Natural killer cell (primary cell): ENCODE measurements at regions not wholly inside any gene's neighbourhood (a gene's known extent, or its start where the extent isn't known, plus 50 kb on each side); places are given as distances from the start of the nearest gene placed in this dataset.

Source experiments
- ATAC-seq, 3 donors: fragments of 150-1000 bp in 2 of 3; fragments of 200-7000 bp in 1 of 3; cut with Tn5 transposase; 1 replicate in 1 of 3; 2 replicates in 2 of 3; pipeline ENCODE4 v1.10.0; 2021; ENCODE audit warnings: mild to moderate bottlenecking in 2 of 3, moderate library complexity in 2 of 3
- DNase-seq, 2 donors: peaks; one replicate each; pipeline versions ENCODE4 v3.0.0 to v3.0.0-alpha.2; 2013 to 2021; ENCODE audit warnings: mixed read lengths in 1 of 2
- H3K27ac ChIP-seq: one replicate; pipeline ENCODE4 v1.5.1; 2013; ENCODE audit warnings: mild to moderate bottlenecking, low read length
- H3K27me3 ChIP-seq: one replicate; pipeline ENCODE4 v1.6.1; 2013; ENCODE audit warnings: low read length; ENCODE audit not compliant: control insufficient read depth, insufficient read depth
- H3K36me3 ChIP-seq: one replicate; pipeline ENCODE4 v1.6.1; 2013; ENCODE audit warnings: low read length; ENCODE audit not compliant: control insufficient read depth, insufficient read depth
- H3K4me1 ChIP-seq: one replicate; pipeline ENCODE4 v1.6.1; 2013; ENCODE audit warnings: low read length; ENCODE audit not compliant: control insufficient read depth, insufficient read depth
- H3K4me3 ChIP-seq: one replicate; pipeline ENCODE4 v1.5.1; 2013; ENCODE audit warnings: low read length
- H3K9me3 ChIP-seq: one replicate; pipeline ENCODE4 v1.6.1; 2013; ENCODE audit warnings: low read length; ENCODE audit not compliant: control insufficient read depth, insufficient read depth
- H3K27ac Mint-ChIP-seq, 2 donors: one replicate each; pipeline ENCODE4 v1.8.0; 2022; ENCODE audit warnings: mild to moderate bottlenecking in 2 of 2, mixed read lengths in 2 of 2, moderate library complexity in 1 of 2
- H3K27me3 Mint-ChIP-seq, 2 donors: one replicate each; pipeline ENCODE4 v1.8.0; 2022; ENCODE audit warnings: low read depth in 2 of 2, mixed read lengths in 2 of 2
- H3K36me3 Mint-ChIP-seq: one replicate; pipeline ENCODE4 v1.8.0; 2022; ENCODE audit warnings: mixed read lengths
- H3K4me1 Mint-ChIP-seq, 2 donors: one replicate each; pipeline ENCODE4 v1.8.0; 2022; ENCODE audit warnings: mixed read lengths in 2 of 2
- H3K4me3 Mint-ChIP-seq: one replicate; pipeline ENCODE4 v1.8.0; 2022; ENCODE audit warnings: mild to moderate bottlenecking, moderate library complexity, mixed read lengths
- H3K9me3 Mint-ChIP-seq, 2 donors: one replicate each; pipeline ENCODE4 v1.8.0; 2022; ENCODE audit warnings: mixed read lengths in 2 of 2
- WGBS: methylation state at CpG from one replicate; pipeline ENCODE4 v1.1.7; 2013; ENCODE audit warnings: missing lambda C conversion rate; ENCODE audit not compliant: insufficient coverage; 5-methylcytosine and 5-hydroxymethylcytosine counted together
- intact Hi-C: fragments of 100-400 bp; cut with micrococcal nuclease; formaldehyde crosslinking; loops from one replicate; pipeline ENCODE4 v1.14.2; 2022
- TF ChIP-seq, protein P1 (sequence below): fragments of 200-600 bp; IDR thresholded peaks from one replicate; pipeline ENCODE4 v1.8.0; 2022; ENCODE audit warnings: antibody characterized with exemption

DNA sequence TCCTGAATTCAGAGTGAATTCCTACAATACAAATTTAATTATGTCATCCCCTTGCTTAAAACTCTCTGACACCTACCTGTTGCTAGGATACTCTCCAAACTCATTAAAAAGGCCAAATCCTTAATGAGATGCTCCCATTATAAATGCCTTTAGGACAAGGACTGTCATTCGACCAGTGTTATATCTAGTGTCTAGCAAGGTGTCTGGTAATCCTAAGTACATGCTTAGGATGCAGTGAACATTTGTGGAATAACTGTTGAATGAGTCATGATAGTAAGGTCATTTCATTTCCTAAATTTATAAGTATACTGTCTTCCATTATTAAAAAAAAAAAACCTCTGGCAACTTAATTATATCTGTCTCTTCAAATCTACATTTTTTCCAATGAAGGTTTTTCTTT is 588.9 kb upstream of the NRXN1 start:
- Histone ChIP-seq H3K9me3 (peaks cover 3% of the 10 kb centered on the region), H3K36me3 (no peaks in the 10 kb centered on the region), H3K27me3 (no peaks in the 10 kb centered on the region), H3K4me1 (no peaks in the 10 kb centered on the region), H3K27ac (no peak overlapping the region), H3K4me3 (no peak overlapping the region)
- no peaks in the 10 kb centered on the region for H3K4me1 Mint-ChIP-seq
- H3K36me3 Mint-ChIP-seq: peaks cover 26% of the 10 kb centered on the region
- H3K27ac Mint-ChIP-seq: no peak overlapping the region
- H3K27me3 Mint-ChIP-seq: no peaks in the 10 kb centered on the region
- TF ChIP-seq, protein P1, sequence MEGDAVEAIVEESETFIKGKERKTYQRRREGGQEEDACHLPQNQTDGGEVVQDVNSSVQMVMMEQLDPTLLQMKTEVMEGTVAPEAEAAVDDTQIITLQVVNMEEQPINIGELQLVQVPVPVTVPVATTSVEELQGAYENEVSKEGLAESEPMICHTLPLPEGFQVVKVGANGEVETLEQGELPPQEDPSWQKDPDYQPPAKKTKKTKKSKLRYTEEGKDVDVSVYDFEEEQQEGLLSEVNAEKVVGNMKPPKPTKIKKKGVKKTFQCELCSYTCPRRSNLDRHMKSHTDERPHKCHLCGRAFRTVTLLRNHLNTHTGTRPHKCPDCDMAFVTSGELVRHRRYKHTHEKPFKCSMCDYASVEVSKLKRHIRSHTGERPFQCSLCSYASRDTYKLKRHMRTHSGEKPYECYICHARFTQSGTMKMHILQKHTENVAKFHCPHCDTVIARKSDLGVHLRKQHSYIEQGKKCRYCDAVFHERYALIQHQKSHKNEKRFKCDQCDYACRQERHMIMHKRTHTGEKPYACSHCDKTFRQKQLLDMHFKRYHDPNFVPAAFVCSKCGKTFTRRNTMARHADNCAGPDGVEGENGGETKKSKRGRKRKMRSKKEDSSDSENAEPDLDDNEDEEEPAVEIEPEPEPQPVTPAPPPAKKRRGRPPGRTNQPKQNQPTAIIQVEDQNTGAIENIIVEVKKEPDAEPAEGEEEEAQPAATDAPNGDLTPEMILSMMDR: no peak
- no CpG with 5 or more reads among the region's 1 CpG for WGBS
- ATAC-seq: no peak
- H3K9me3 Mint-ChIP-seq: peaks cover 21 to 33% of the 10 kb centered on the region in 2 donors
- H3K4me3 Mint-ChIP-seq: no peak overlapping the region
- intact Hi-C loops: no loop called here
- DNase-seq: no peak

DNA sequence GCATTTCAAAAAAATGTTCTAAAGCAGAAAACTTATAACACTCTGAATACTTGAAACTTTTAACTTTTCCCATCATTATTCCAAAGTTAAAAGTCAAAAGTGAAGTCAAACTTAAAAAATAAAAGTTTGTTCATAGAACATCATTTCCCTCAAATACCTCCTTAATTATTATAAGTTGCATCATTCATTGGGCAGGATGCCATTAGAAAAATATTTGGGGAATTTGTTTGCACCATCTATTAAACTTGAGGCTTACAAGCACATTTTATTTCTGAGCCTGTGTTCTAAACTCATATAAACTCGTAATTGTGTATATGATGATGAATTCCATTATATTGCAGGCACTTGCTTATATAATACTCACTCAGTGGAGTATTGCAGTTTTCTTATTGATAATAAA is 588.0 kb upstream of the NRXN1 start:
- intact Hi-C loops: no loop called here
- no peak overlapping the region for H3K27ac Mint-ChIP-seq
- no peaks in the 10 kb centered on the region for H3K4me1 Mint-ChIP-seq
- WGBS: no CpG with 5 or more reads among the region's 1 CpG
- no peaks in the 10 kb centered on the region for H3K4me1 ChIP-seq
- H3K27me3 ChIP-seq: no peaks in the 10 kb centered on the region
- H3K4me3 ChIP-seq: no peak overlapping the region
- peaks cover 22 to 34% of the 10 kb centered on the region in 2 donors for H3K9me3 Mint-ChIP-seq
- TF ChIP-seq, protein P1: no peak
- H3K4me3 Mint-ChIP-seq: no peak overlapping the region
- H3K36me3 Mint-ChIP-seq: peaks cover 27% of the 10 kb centered on the region
- no peak for ATAC-seq
- no peak overlapping the region for H3K27ac ChIP-seq
- H3K27me3 Mint-ChIP-seq: no peaks in the 10 kb centered on the region
- DNase-seq: no peak
- no peaks in the 10 kb centered on the region for H3K36me3 ChIP-seq
- H3K9me3 ChIP-seq: peaks cover 9% of the 10 kb centered on the region

DNA sequence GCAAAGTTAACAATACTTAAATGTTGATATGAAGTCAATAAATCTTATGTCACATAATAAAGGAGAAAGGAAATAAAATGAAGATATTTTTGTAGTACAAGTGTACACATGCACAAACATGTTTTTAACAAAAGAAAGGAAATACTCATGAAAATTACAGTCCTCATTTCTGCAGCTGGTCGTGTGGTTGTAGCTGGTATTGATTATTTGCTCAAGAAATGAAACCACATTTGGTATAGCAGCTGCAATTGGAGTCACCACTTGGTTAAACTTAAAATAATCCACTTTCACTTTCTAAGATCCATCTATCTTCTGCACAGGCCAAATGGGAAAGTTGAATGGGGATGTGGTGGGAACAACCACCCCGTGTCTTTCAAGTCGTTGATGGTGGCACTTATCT is 580.5 kb upstream of the NRXN1 start:
- Histone ChIP-seq H3K27me3 (no peaks in the 10 kb centered on the region), H3K9me3 (peaks cover 28% of the 10 kb centered on the region), H3K4me3 (no peak overlapping the region), H3K27ac (no peak overlapping the region), H3K4me1 (no peaks in the 10 kb centered on the region), H3K36me3 (no peaks in the 10 kb centered on the region)
- Mint-ChIP-seq H3K27me3 (no peaks in the 10 kb centered on the region), H3K27ac (no peak overlapping the region), H3K36me3 (peaks cover 13% of the 10 kb centered on the region), H3K4me1 (no peaks in the 10 kb centered on the region), H3K4me3 (no peak overlapping the region), H3K9me3 (peaks cover 8 to 24% of the 10 kb centered on the region in 2 donors)
- no peak for DNase-seq
- TF ChIP-seq, protein P1: no peak
- intact Hi-C loops: no loop called here
- 62% methylated on average over 3 of the region's 3 CpGs for WGBS
- ATAC-seq: no peak

DNA sequence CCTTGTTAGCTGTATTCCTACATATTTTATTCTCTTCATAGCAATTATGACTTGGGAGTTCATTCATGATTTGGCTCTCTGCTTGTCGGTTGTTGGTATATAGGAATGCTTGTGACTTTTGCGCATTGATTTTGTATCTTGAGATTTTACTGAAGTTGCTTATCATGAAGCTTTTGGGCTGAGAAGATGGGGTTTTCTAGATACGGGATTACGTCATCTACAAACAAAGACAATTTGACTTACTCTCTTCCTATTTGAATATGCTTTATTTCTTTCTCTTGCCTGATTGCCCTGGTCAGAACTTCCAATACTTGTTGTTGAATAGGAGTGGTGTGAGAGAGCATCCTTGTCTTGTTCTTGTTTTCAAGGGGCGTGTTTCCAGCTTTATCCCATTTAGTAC is 569.8 kb upstream of the NRXN1 start:
- H3K27ac Mint-ChIP-seq: no peak overlapping the region
- H3K9me3 Mint-ChIP-seq: peaks cover 20 to 31% of the 10 kb centered on the region in 2 donors
- Histone ChIP-seq H3K9me3 (peaks cover 15% of the 10 kb centered on the region), H3K27me3 (no peaks in the 10 kb centered on the region), H3K36me3 (no peaks in the 10 kb centered on the region), H3K4me1 (no peaks in the 10 kb centered on the region), H3K4me3 (no peak overlapping the region), H3K27ac (no peak overlapping the region)
- H3K27me3 Mint-ChIP-seq: no peaks in the 10 kb centered on the region
- peaks cover 17% of the 10 kb centered on the region for H3K36me3 Mint-ChIP-seq
- ATAC-seq (no peak), DNase-seq (no peak)
- H3K4me1 Mint-ChIP-seq: no peaks in the 10 kb centered on the region
- H3K4me3 Mint-ChIP-seq: no peak overlapping the region
- TF ChIP-seq, protein P1: no peak
- intact Hi-C loops: no loop called here
- WGBS: 83% methylated on average over 3 of the region's 5 CpGs
